GM21786 (cell line): ENCODE measurements at regions not wholly inside any gene's neighbourhood (a gene's known extent, or its start where the extent isn't known, plus 50 kb on each side); places are given as distances from the start of the nearest gene placed in this dataset.
"Not testable (repeated sequence)": the region's sequence is repeated elsewhere in the genome, so short reads cannot be mapped to it uniquely, and the experiment has no call there.

Experiments used
- ATAC-seq: cut with Tn5 transposase; IDR thresholded peaks from one replicate; pipeline ENCODE4 v1.9.1; 2021; ENCODE audit not compliant: unreplicated experiment

DNA sequence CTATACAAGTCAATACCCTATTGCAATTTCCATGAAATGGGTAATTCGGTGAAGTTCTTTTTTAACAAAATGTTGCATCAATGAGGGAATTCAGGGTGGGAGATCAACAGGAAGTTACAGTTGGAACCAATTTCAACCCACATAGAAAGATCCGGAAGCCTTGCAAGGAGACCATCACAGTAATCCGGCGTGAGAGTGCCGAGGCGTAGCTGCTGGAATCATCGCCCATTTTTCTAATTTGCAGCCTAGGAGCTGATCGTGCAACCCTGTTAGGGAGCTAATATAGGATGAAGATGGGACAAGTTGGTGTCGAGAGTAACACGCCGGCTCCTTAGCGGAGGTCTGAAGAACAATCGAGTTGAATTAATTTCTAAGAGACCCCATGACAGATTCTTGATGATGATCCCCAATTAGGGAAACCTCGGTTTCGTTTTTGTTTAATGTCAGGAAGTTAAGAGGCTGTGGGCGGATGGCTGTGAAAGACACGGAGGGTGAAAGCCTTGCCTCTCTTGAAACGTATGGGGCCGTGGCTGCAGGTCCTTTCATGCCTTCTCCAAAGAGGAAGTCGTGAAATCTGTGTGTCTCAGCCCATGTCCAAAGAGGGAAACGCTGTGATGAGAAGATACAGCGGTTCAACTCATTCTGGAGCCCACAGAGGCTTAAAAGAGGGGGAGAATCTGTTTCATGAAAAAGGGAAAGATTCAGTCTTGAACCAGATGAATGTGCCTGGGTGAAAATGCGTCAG lies 51.2 kb upstream of the CARD11 start:
- ATAC-seq: peak; percentile 45

DNA sequence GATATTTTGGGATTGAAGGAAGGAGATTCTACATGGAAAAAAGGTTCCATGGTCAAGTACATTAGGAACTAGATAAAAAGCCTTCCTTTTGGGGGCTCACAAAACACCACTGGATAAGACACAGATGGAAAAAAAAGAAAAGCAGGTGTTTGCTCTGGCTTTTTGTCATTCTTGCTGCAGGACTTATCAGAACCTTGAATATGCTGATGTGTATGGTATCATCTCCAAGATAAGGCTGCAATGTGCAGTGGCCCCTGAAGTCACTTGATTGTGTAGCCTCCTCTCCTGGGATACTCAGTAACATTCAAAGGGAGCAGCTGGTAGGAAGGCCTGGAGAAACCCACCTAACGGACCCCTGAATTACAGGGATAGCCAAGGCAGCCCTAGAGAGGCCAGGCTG lies 54.1 kb upstream of the CARD11 start:
- no peak for ATAC-seq

DNA sequence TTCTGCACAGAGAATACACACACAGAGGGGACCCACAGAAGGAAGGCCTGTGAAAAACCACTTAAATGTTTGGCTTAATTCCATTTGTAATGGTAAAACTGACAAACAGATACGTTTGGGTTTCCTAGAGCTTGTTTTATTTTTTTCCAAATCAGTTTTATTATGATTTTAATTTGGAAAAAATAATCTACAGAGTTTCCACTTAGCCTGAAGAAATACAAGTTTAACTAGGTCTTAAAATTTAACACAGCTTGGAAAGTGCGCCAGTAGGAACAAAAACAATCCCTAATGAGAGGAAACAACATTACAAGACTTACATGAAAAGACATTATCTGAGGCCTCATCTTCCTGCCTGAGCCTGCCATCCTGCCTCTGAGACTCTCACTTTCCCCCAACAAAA lies 58.5 kb upstream of the CARD11 start:
- ATAC-seq: no peak

DNA sequence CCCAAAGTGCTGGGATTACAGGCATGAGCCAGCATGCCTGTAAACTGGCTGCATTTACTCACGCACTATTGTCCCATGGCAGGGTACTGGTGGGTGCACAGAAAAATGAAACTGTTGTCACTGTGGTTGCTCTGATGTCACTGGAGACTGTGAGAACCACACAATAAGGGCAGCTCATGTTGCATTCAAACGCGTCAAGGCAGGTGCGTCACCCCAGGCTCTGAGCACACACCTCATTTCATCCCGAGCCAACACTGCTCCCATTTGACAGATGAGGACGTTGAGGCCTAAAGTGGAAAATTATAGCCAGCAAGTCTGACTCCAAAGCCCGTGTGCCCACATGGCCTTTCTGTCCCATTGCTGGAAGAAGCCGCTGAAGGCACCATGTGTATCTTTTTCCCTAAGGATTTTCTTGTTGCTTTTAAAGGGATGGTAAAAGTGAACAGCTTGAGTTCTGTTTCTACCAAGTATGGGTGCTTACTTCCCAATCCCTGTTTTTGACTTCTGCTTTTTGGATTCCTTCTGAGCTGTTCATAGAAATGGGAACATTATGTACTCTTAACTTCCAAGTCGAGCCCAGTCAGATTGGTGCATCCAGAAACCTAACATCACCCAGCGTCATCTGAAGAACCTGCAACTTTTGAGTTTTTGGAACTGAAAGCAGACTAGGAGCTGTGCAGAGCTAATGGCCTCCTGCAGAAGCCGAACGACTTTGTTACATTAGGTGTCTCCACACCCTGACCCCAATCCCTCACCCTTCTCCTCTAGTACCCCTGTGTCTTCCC lies 60.1 kb upstream of the CARD11 start:
- ATAC-seq: no peak

DNA sequence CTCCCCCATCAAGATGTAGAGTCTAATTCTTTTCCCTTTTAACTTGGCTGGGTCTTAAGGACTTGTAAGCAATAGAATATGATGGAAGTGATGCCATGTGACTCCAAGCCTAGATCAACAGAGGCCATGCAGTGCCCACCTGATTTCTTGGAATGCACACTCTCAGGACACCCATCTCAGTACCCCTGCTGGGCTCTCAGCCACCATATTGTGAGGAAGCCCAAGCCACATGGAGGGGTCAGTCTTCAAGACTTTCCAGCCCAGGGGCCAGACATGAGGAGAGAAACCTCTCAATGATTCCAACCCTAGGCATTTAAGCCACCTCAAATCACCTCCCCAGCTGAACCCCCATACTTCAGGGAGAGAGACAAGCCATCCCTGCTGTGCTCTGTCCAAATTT lies 62.2 kb upstream of the CARD11 start:
- ATAC-seq: no peak

DNA sequence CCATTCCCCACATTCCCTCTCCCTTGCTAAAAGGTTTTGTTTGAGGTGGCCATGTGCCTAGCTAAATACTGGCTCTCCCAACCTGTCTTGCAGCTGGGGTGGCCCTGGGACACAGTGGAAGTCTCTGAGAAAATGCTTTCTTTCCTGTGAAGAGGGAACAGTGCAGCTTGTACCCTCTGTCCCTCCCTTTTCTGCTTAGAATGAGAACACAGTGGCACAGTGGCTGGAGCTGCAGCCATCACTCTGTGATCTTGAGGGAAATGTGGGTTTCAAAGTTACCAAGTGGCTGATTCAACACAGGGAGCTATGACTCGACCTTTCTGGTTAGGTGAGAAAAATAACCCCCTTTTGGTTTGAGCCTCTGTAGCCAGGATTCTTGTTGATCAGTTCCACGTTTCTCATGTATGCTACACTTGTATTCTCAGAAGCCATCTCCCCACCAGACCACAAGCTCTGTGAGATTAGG lies 62.7 kb upstream of the CARD11 start:
- ATAC-seq: no peak

GRCh38 chr7:3107228-3107763 lies 63.6 kb upstream of the CARD11 start:
- no peak for ATAC-seq

- ATAC-seq: no peak
These were observed 64.4 kb upstream of the CARD11 start for GRCh38 chr7:3107889-3108570.

GRCh38 chr7:3109311-3109915 lies 65.7 kb upstream of the CARD11 start:
- ATAC-seq: no peak

DNA sequence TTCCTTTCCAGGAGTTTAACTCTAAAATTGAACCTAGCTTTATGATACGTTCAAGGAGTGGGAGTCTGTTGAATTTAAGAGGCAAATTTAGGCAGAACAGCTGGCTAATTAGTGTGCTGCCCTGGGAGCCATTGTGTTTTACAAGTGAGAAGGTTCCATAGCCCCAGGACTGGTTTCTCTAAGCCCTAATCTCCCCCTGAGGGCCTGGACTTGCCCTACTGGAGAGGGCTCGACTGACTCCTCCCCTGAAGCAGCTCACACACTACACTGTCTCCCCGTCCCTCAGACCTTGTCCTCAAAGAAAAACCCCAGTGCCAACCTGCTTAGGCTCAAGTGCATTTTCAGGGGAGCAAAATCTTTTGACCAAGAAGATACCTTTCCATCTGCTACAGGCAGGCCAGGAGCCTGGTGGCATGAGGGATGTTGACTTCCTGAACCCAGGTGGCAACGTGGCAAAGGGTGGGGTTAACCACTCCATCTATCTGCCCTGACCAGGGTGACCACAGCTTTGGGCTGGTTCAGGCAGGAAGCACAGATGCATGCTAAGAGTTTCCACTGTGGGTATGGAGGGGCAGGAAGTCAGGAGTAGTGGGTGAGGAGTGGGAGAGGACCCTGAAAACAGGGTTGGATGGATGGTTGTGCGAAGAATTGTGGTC lies 68.9 kb upstream of the CARD11 start:
- no peak for ATAC-seq

DNA sequence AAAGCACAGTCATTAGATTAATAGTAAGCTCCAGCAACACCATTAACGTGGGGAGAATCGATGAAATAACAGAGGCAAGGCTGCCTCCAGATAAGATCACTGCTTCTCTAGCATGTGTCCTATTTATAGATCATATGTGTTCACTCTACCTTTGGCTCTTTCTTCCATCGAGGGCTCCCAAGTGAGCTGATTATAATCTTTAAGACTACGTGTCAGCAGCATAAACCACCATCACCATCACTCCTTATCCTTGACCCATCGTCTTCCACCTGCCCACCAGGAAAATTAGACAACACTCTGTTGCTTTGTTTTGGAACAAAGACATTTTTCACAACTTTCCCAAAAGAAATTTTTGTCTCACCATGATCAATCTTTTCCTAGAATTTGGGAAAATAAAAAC lies 71.2 kb upstream of the CARD11 start:
- ATAC-seq: no peak

DNA sequence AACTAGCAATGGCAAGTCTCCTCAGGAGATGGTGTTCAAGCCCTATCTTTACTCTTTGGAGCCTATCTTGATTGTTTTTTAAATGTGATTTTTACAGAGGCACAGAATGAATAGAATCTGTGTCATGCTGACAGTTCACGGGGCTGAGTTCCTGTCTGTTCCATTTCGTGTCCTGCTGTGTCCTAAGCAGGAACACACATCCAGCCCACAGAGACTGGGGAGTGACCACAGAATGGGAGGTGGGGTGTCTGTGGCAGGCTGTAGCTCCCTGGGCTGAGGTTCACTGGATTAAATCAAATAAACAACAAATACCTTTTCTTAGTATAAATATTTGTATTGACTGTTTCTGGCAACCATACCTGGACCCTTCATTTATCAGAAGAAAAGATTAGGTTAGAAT lies 73.4 kb upstream of the CARD11 start:
- ATAC-seq: no peak

GRCh38 chr7:3117488-3118231 lies 74.0 kb upstream of the CARD11 start:
- ATAC-seq: no peak

DNA sequence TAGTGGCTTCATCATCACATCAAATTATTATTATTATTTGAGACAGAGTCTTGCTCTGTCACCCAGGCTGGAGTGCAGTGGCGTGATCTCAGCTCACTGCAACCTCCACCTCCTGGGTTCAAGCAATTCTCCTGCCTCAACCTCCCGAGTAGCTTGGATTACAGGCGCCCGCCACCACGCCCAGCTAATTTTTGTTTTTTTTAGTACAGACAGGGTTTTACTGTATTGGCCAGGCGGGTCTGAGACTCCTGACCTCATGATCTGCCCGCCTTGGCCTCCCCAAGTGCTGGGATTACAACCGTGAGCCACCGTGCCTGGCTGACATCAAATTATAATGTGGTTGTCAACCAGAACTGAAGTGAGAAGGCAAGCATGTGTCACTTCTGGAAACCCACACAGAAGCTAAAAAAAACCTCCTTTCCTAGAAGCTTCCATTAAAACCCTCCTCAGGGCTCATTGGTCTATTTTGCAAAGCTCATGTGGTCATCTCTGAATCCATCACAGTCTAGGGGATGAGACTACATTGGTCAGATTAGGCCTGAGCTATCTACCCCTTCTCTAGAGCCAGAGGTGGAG lies 75.8 kb upstream of the CARD11 start:
- ATAC-seq: not testable (repeated sequence)

- no peak for ATAC-seq
These were observed 76.3 kb upstream of the CARD11 start for GRCh38 chr7:3119963-3120362.

DNA sequence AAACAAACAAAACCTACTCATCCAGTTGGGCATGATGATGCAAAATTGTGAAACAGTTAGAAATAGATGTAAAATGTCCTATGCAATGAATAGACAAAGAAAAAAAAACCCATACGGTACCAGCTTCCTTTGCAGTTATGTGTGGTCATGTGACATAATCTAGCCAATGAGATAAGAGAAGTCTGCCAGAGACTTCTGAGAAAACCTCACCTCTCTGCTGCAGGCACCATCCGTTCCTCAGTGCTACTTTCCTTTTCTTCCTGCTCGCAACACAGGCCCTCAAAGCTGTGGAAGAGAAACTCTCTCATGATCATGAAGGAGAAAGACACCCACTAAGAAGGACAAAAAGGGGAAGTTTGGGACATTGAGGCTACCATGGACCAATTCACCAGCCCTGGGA lies 76.8 kb upstream of the CARD11 start:
- ATAC-seq: no peak

GRCh38 chr7:3128857-3129490 lies 85.3 kb upstream of the CARD11 start:
- no peak for ATAC-seq

DNA sequence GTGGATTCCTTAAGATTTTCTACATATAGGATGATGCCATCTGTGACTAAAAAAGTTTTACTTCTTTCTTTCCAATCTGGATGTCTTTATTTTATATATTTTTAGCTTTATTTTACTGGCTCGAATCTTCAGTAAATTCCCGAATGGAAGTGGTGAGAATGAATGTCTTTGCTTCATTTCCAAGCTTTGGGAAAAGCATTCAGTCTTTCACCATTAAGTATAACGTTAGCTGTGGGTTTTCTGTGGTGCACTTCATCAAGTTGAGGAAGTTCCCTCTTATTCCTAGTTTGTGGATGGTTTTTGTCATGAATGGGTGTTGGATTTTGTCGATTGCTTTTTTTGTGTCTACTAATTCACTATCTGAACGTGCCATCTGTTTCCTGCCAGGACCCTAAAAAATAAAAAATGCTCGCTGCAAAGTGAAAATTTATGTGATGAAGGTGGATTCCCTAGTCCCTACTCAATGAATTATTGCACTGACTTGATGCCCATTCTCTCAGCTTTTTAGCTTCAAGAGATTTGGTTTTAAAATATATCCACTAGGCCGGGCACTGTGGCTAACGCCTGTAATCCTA lies 90.2 kb upstream of the CARD11 start:
- ATAC-seq: no peak

DNA sequence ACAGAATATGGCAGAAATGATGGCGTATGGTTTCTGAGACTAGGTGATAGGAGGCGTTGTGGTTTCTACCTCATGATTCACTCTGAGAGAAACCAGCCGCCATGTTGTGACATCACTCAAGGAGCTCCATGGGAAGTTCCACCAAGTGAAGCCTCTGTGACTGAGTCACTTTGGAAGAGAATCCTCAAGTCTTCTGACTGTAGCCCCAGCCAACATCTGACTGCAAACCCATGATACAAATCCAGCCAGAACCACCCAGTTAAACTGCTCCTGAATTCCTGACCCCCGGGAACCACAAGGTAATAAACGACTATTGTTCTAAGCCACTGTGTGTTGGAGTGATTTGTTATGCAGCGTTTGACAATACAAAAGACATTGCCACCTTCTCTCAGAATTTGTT lies 91.1 kb upstream of the CARD11 start:
- no peak for ATAC-seq
